ENCODE measurements at regions not wholly inside any gene's neighbourhood (a gene's known extent, or its start where the extent isn't known, plus 50 kb on each side); places are given as distances from the start of the nearest gene placed in this dataset.
"Not testable (repeated sequence)": the region's sequence is repeated elsewhere in the genome, so short reads cannot be mapped to it uniquely, and the experiment has no call there.

- DNase-seq (ENCODE audit: low read depth, low spot score): no peak
- H3K4me3 ChIP-seq (ENCODE audit: low read length): no peak overlapping the region
These were observed 970.2 kb downstream of the PLOD2 start for GRCh38 chr3:145190761-145191160.

GRCh38 chr3:145191543-145191942 is 969.4 kb downstream of the PLOD2 start:
- no peak overlapping the region for H3K4me3 ChIP-seq (ENCODE audit: low read length)
- no peak for DNase-seq (ENCODE audit: low read depth, low spot score)

- DNase-seq (ENCODE audit: low read depth, low spot score): no peak
- H3K4me3 ChIP-seq (ENCODE audit: low read length): no peak overlapping the region
These were observed 963.7 kb downstream of the PLOD2 start for GRCh38 chr3:145197051-145197820.

- no peak overlapping the region for H3K4me3 ChIP-seq (ENCODE audit: low read length)
- DNase-seq (ENCODE audit: low read depth, low spot score): no peak
These were observed 963.2 kb downstream of the PLOD2 start for GRCh38 chr3:145197821-145198220.

- no peak overlapping the region for H3K4me3 ChIP-seq (ENCODE audit: low read length)
- DNase-seq (ENCODE audit: low read depth, low spot score): no peak
These were observed 951.4 kb downstream of the PLOD2 start for GRCh38 chr3:145209561-145209960.

- H3K4me3 ChIP-seq (ENCODE audit: low read length): no peak overlapping the region
- no peak for DNase-seq (ENCODE audit: low read depth, low spot score)
These were observed 941.4 kb downstream of the PLOD2 start for GRCh38 chr3:145219355-145220235.

GRCh38 chr3:145224886-145225285 is 936.1 kb downstream of the PLOD2 start:
- DNase-seq (ENCODE audit: low read depth, low spot score): no peak
- no peak overlapping the region for H3K4me3 ChIP-seq (ENCODE audit: low read length)

GRCh38 chr3:145243875-145244274 is 917.1 kb downstream of the PLOD2 start:
- DNase-seq (ENCODE audit: low read depth, low spot score): no peak

GRCh38 chr3:145244327-145244726 is 916.7 kb downstream of the PLOD2 start:
- no peak overlapping the region for H3K4me3 ChIP-seq (ENCODE audit: low read length)
- no peak for DNase-seq (ENCODE audit: low read depth, low spot score)

More at GRCh38 chr3:145243875-145244274, 917.1 kb downstream of the PLOD2 start:
- H3K4me3 ChIP-seq (ENCODE audit: low read length): no peak overlapping the region

GRCh38 chr3:145246291-145246690 is 914.7 kb downstream of the PLOD2 start:
- DNase-seq (ENCODE audit: low read depth, low spot score): no peak
- H3K4me3 ChIP-seq (ENCODE audit: low read length): no peak overlapping the region

GRCh38 chr3:145248928-145249327 is 912.1 kb downstream of the PLOD2 start:
- no peak for DNase-seq (ENCODE audit: low read depth, low spot score)
- H3K4me3 ChIP-seq (ENCODE audit: low read length): no peak overlapping the region

- H3K4me3 ChIP-seq (ENCODE audit: low read length): no peak overlapping the region
- no peak for DNase-seq (ENCODE audit: low read depth, low spot score)
These were observed 909.7 kb downstream of the PLOD2 start for GRCh38 chr3:145251311-145251710.

GRCh38 chr3:145257967-145258366 is 903.0 kb downstream of the PLOD2 start:
- not testable (repeated sequence) for DNase-seq (ENCODE audit: low read depth, low spot score); H3K4me3 ChIP-seq (ENCODE audit: low read length)

- no peak for DNase-seq (ENCODE audit: low read depth, low spot score)
- no peak overlapping the region for H3K4me3 ChIP-seq (ENCODE audit: low read length)
These were observed 901.7 kb downstream of the PLOD2 start for GRCh38 chr3:145259166-145259880.

- H3K4me3 ChIP-seq (ENCODE audit: low read length); DNase-seq (ENCODE audit: low read depth, low spot score): not testable (repeated sequence)
These were observed 897.5 kb downstream of the PLOD2 start for GRCh38 chr3:145263458-145263857.

GRCh38 chr3:145266368-145266767 is 894.6 kb downstream of the PLOD2 start:
- no peak overlapping the region for H3K4me3 ChIP-seq (ENCODE audit: low read length)
- DNase-seq (ENCODE audit: low read depth, low spot score): no peak

GRCh38 chr3:145269106-145269505 is 891.9 kb downstream of the PLOD2 start:
- no peak overlapping the region for H3K4me3 ChIP-seq (ENCODE audit: low read length)
- DNase-seq (ENCODE audit: low read depth, low spot score): no peak

GRCh38 chr3:145272684-145273083 is 888.3 kb downstream of the PLOD2 start:
- DNase-seq (ENCODE audit: low read depth, low spot score): no peak
- H3K4me3 ChIP-seq (ENCODE audit: low read length): no peak overlapping the region

GRCh38 chr3:145282505-145282904 is 878.5 kb downstream of the PLOD2 start:
- DNase-seq (ENCODE audit: low read depth, low spot score): no peak
- H3K4me3 ChIP-seq (ENCODE audit: low read length): no peak overlapping the region

- no peak for DNase-seq (ENCODE audit: low read depth, low spot score)
These were observed 874.0 kb downstream of the PLOD2 start for GRCh38 chr3:145286937-145287336.

More at GRCh38 chr3:145286937-145287336, 874.0 kb downstream of the PLOD2 start:
- no peak overlapping the region for H3K4me3 ChIP-seq (ENCODE audit: low read length)

All from Jurkat, Clone E6-1 (cell line).